HG03097 (cell line): ENCODE measurements at regions not wholly inside any gene's neighbourhood (a gene's known extent, or its start where the extent isn't known, plus 50 kb on each side); places are given as distances from the start of the nearest gene placed in this dataset.
"Not testable (repeated sequence)": the region's sequence is repeated elsewhere in the genome, so short reads cannot be mapped to it uniquely, and the experiment has no call there.

Experiments used
- ATAC-seq: cut with Tn5 transposase; IDR thresholded peaks from one replicate; pipeline ENCODE4 v1.9.1; 2021; ENCODE audit not compliant: unreplicated experiment, low FRiP score

- ATAC-seq = no peak
Observed at GRCh38 chr15:100733101-100733842, 130.9 kb downstream of the ASB7 start.

- ATAC-seq = not testable (repeated sequence)
Observed at GRCh38 chr15:100733843-100734185, 131.4 kb downstream of the ASB7 start.

- ATAC-seq = no peak
Observed at GRCh38 chr15:100734586-100734985, 132.2 kb downstream of the ASB7 start.

GRCh38 chr15:100735129-100736053, 133.0 kb downstream of the ASB7 start:
- no peak for ATAC-seq

GRCh38 chr15:100737214-100737613, 134.8 kb downstream of the ASB7 start:
- no peak for ATAC-seq

GRCh38 chr15:100738614-100739013, 136.2 kb downstream of the ASB7 start:
- ATAC-seq = no peak

GRCh38 chr15:100740138-100740537, 137.7 kb downstream of the ASB7 start:
- no peak for ATAC-seq

- no peak for ATAC-seq
Observed at GRCh38 chr15:100751585-100751984, 128.0 kb upstream of the ALDH1A3 start.

GRCh38 chr15:100753503-100753902, 126.1 kb upstream of the ALDH1A3 start:
- no peak for ATAC-seq

GRCh38 chr15:100757661-100758060, 122.0 kb upstream of the ALDH1A3 start:
- ATAC-seq = no peak

- no peak for ATAC-seq
Observed at GRCh38 chr15:100758555-100758954, 121.1 kb upstream of the ALDH1A3 start.

- ATAC-seq = no peak
Observed at GRCh38 chr15:100759106-100759505, 120.5 kb upstream of the ALDH1A3 start.

GRCh38 chr15:100759698-100760356, 119.8 kb upstream of the ALDH1A3 start:
- no peak for ATAC-seq

- no peak for ATAC-seq
Observed at GRCh38 chr15:100760357-100760903, 119.2 kb upstream of the ALDH1A3 start.

GRCh38 chr15:100761290-100761935, 118.2 kb upstream of the ALDH1A3 start:
- ATAC-seq = no peak

- no peak for ATAC-seq
Observed at GRCh38 chr15:100762289-100762688, 117.3 kb upstream of the ALDH1A3 start.

- ATAC-seq = no peak
Observed at GRCh38 chr15:100762913-100763834, 116.5 kb upstream of the ALDH1A3 start.

- no peak for ATAC-seq
Observed at GRCh38 chr15:100763835-100764750, 115.5 kb upstream of the ALDH1A3 start.
